H7 (cell line): ENCODE measurements at regions not wholly inside any gene's neighbourhood (a gene's known extent, or its start where the extent isn't known, plus 50 kb on each side); places are given as distances from the start of the nearest gene placed in this dataset.

Experiments used
- DNase-seq: peaks from one replicate; pipeline ENCODE4 v3.0.0; 2012
- H3K27me3 ChIP-seq: 2 replicates; pipeline ENCODE4 v1.6.0; 2011; ENCODE audit warnings: mild to moderate bottlenecking, low read length; ENCODE audit not compliant: control insufficient read depth, insufficient read depth
- H3K36me3 ChIP-seq: replicated peaks from 2 replicates; pipeline ENCODE4 v1.5.1; 2011; ENCODE audit warnings: low read length; ENCODE audit not compliant: control insufficient read depth, insufficient read depth
- H3K4me3 ChIP-seq: 2 replicates; pipeline ENCODE4 v1.5.1; 2011; ENCODE audit warnings: low read depth, mild to moderate bottlenecking, control low read depth, low read length, moderate library complexity; ENCODE audit not compliant: insufficient read depth

DNA sequence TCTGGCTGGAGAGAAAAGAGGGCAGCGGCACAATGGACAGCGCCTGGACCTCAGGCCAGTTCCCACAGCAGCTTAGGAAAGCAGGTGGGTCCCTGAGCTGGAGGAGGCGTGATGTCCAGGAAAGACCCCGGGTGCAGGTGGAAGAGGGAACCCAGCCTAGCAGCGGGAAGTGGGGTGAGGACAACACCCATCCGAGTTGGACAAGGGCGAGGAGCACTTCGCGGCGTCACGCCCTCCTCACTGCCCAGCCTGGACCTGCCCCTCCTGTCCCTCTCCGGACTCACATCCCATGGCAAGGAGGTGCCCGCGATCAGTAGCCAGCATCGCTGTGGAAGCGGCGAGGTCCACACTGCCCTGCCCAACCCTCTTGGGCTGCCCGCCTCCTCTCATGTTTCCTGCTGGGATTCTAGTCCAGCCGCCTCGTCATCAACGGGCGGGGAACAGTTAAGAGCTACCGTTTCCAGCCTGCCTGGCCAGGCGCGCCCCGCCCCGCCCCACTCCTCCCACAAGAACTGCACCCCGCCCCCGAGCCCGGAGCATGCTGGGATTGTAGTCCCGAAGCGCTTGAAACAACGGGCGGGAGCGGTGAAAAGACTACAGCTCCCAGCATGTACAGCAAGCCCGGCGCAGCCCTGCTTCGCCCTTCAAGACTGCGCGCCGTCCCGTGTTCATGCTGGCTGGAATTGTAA is 930.6 kb upstream of the ZNF722 start:
- no peak for DNase-seq
- Histone ChIP-seq H3K4me3 (no peak overlapping the region), H3K27me3 (no peaks in the 10 kb centered on the region), H3K36me3 (no peaks in the 10 kb centered on the region)

DNA sequence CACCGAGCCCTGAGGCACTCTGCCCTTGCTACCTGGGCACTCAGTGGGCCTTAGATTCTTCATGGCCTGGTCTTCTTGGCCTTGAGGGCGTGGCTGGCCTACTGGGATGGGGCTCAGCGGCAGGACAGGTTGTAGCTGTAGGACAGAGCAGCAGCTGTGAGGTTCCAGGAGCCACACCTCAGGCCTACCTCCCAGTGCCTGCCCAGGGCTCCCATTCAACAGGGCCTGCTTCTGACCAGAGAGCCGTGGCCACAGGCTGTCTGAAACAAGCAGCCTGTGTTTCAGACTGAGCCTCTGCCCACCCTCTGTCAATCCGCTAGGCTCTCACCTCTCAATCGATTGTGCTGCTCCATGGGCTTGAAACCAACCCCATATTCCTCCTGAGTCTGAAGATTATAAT is 928.0 kb upstream of the ZNF722 start:
- H3K36me3 ChIP-seq = no peaks in the 10 kb centered on the region
- H3K4me3 ChIP-seq = no peak overlapping the region
- no peaks in the 10 kb centered on the region for H3K27me3 ChIP-seq
- no peak for DNase-seq

DNA sequence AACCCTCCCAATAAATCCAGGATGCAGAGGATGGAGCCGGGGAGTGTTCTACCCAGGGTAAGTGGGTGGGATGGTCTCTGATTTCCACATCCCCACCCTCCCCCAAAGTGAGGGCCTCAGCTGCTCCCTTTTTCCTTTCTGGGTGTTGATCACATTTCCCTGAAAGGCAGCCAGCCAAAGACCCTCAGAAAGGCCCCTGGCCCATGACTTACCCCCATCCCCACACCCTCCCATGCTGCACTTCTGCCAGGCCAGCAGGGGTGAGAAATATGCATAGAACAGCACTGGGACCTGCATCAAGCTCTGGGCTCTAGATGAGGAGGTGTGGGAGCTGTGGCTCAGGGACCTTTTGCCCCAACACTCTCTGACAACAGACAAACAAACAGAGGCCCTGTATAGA is 927.3 kb upstream of the ZNF722 start:
- Histone ChIP-seq H3K36me3 (no peaks in the 10 kb centered on the region), H3K27me3 (no peaks in the 10 kb centered on the region), H3K4me3 (no peak overlapping the region)
- no peak for DNase-seq

DNA sequence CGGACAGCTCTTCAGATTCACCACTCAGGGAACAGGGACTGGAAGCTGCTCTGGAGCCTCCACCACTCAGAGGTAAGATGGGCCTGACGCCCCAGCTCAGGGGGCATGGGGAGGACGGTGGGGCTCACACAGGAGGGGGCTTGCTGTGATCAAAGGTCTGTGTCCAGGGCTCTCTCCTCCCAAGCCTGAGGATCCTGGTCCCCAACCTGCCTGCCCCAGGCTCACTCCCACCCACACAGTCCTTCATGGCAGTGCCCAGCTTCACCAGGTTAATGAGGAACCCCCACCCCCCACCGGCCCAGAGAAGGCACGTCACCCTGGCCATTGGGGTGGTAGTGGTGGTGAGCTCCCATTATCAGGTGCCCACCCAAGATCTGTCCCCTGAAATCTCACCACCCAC is 926.7 kb upstream of the ZNF722 start:
- Histone ChIP-seq H3K36me3 (no peaks in the 10 kb centered on the region), H3K4me3 (no peak overlapping the region), H3K27me3 (no peaks in the 10 kb centered on the region)
- no peak for DNase-seq

DNA sequence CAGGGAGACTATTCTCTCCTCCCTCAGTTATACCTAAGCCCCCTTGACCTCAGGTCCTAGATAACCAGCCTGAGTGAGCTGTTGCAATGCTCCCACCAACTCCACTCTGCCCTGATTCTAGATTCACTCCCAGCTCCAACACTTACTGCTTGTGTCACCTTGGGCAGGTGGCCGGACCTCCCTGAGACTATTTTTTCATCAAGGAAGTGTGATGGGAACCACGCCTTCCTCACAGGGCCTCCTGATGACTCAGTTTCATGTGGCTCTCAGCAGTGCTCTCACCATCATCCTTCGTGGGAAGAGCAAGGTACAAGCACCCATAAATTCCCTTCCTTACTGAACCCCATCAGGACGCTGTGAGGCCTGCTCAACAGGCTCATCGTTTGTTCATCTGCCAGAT is 925.8 kb upstream of the ZNF722 start:
- no peak for DNase-seq
- Histone ChIP-seq H3K36me3 (no peaks in the 10 kb centered on the region), H3K27me3 (no peaks in the 10 kb centered on the region), H3K4me3 (no peak overlapping the region)

DNA sequence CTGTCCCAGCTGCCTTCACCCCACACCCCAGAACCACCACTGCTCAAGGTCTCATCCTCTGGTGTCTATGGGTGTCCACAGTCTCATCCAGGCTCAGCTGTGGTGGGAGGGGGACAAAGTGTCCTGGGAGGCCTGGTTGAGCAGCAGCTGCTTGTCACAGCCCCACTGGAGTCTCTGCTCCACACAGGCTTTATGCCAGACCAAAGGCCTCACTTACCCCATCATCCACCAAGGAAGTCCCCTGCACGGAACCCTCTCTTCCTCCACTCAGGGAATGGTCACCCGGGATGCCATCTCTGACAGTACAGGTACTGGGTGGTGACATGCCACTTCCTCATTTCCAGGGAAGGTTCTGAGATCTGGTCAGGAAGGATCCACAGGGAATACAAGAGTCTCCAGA is 925.4 kb upstream of the ZNF722 start:
- Histone ChIP-seq H3K4me3 (no peak overlapping the region), H3K36me3 (no peaks in the 10 kb centered on the region), H3K27me3 (no peaks in the 10 kb centered on the region)
- DNase-seq = no peak

DNA sequence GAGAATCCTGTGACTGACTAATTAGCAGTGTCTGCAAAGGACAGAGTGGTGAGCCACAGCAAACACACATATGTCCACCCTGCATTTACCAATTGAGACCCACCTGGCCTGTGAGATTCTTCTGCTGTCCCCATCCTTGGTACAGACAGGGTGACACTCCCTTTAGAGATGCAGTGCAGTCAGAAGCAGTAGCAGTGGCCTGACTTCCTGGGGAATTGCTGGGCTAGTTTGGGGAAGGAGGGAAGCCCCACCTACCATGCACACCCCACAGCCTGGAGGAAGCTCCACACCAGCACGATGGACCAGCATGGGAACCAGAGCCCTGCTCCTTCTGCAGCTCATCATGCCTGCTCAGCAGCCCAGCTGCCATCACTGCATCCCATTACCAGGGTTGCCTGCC is 924.9 kb upstream of the ZNF722 start:
- no peaks in the 10 kb centered on the region for H3K27me3 ChIP-seq
- DNase-seq = no peak
- H3K36me3 ChIP-seq = no peaks in the 10 kb centered on the region
- no peak overlapping the region for H3K4me3 ChIP-seq

DNA sequence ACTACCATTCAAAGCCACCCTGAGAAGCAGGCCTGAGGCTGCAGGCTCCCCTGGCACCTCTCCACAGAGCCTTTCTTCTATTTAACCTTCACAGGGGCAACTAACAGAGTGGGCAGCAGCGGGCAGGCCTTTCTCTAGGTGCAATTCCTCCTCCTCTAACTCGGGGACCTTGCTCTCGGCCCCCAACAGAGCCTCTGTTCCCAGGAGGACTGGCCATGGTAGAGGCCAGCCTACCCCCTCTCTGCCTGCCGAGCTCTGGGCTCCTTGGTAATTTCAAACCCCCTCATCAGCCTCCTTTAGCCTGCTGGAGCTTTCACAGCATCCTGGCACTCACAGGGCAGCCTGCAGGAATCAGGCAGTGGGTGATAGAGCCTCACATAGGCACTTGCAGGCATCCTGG is 920.8 kb upstream of the ZNF722 start:
- Histone ChIP-seq H3K36me3 (no peaks in the 10 kb centered on the region), H3K27me3 (no peaks in the 10 kb centered on the region), H3K4me3 (no peak overlapping the region)
- no peak for DNase-seq

DNA sequence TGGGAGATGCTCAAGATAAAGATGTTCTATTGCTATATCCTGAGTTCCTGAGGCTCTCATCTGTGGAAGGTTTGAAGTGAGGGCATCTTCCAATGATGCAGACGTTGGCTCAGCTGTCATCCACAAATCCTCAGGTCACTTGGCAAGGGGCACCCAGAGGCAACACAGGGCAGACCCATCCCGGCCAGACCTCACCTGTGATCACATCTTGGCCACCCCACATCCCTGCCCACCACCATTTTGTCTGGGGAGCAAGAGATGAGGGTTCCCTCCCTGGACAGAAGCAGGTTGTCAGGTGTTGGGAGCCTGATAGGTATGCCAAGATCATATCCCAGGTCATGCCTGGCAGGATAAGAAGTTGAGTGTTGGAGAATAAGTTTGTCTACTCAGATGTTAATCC is 918.2 kb upstream of the ZNF722 start:
- no peaks in the 10 kb centered on the region for H3K36me3 ChIP-seq
- no peak overlapping the region for H3K4me3 ChIP-seq
- no peak for DNase-seq
- no peaks in the 10 kb centered on the region for H3K27me3 ChIP-seq

DNA sequence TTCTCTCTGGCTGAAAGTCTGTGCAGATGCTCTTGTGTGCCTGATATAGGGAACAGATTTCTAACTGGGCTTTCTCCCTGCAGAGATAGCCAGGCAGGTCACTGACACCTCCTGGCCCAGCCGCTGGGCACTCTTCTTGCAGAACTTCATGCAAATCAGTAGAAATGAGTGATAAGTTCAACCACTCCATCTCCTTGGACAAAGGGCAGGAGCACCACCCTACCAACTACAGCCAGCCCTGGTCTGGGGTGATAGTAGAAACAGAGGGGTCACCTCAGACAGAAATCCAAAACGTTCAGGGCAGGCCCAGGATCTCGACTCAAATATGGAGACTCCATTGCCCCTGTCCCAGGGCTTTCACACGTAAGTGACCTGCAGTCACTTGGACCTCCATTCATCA is 917.8 kb upstream of the ZNF722 start:
- DNase-seq = no peak

DNA sequence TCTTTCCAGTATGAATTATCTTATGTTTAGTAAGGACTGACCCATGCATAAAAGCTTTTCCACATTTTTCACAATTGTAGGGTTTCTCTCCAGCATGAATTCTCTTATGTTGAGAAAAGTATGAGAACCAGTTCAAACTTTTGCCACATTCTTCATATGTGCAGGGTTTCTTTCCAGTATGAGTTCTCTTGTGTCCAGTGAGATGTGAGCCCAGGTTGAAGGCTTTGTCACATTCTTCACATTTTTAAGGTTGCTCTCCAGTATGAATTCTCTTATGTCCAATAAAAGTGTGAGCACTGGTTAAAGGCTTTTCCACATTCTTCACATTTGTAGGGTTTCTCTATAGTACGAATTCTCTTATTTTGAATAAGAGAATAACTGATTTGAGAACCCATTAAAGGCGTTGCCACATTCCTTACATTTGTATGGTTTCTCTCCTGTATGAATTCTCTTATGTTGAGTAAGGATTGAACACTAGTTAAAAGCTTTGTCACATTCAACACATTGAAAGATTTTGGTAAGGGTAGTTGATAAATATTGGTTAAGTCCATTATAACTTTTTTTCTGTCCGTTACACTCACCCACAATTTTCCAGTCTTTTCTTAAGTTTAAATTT is 911.0 kb upstream of the ZNF722 start:
- no peak overlapping the region for H3K4me3 ChIP-seq

More for the DNA sequence above, 917.8 kb upstream of the ZNF722 start:
- Histone ChIP-seq H3K27me3 (no peaks in the 10 kb centered on the region), H3K4me3 (no peak overlapping the region), H3K36me3 (no peaks in the 10 kb centered on the region)

DNA sequence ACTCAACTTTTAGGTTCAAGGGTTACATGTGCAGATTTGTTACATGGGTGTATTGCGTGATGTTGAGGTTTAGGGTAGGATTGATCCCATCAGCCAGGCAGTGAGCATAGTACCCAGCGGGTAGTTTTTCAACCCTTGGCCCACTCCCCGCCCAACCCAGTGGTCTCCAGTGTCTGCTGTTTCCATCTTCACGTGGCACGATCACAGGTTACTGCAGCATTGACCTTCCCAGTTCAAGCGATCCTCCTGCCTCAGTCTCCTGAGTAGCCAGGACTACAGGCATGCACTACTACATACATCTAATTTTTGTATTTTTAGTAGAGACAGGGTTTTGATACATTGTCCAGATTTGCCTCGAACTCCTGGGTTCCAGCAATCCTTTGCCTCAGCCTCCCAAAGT is 905.7 kb upstream of the ZNF722 start:
- no peak overlapping the region for H3K4me3 ChIP-seq
- no peak for DNase-seq
- no peaks in the 10 kb centered on the region for H3K27me3 ChIP-seq
- no peaks in the 10 kb centered on the region for H3K36me3 ChIP-seq

More for the DNA sequence above, 911.0 kb upstream of the ZNF722 start:
- H3K27me3 ChIP-seq = no peaks in the 10 kb centered on the region
- H3K36me3 ChIP-seq = no peaks in the 10 kb centered on the region
- DNase-seq = no peak

DNA sequence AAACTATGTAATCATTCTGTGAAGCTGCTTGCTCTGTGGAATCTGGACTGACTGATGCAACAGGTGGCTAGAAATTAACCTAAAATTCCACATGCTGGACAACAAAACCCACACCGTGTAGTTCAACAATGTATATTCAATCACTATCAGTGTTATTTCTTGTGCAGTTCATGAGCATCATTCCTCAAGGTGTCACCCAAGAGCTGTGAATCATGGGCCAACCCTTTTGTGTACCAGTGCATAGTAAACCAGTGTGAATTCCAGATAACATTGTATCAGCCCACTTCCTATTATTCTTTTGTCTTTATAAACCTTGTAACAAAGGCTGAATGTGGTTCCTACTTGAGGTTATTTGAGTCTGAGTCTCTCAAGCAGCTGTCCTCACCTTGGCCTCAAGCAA is 905.2 kb upstream of the ZNF722 start:
- no peaks in the 10 kb centered on the region for H3K27me3 ChIP-seq
- no peak overlapping the region for H3K4me3 ChIP-seq
- H3K36me3 ChIP-seq = no peaks in the 10 kb centered on the region
- no peak for DNase-seq

DNA sequence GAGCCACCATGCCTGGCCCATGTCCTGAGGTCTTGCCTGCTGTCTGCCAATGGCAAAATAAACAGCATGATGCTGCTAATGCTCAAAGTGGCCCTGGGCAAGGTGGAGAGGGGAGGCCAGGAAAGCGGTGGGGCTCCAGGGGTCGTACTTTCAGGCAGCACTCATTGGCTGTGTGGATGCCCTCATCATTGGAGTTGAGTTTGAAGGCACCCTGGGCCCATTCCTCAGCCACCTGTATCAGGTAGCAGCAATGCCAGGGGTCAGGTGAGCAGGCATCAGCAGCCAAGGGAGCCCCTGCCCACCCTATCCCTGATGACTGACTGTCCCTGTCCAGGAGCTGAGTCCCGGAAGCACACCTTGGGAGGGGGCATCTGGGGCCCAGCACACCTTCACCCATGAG is 902.5 kb upstream of the ZNF722 start:
- no peaks in the 10 kb centered on the region for H3K36me3 ChIP-seq
- H3K27me3 ChIP-seq = no peaks in the 10 kb centered on the region
- H3K4me3 ChIP-seq = no peak overlapping the region
- DNase-seq = no peak

DNA sequence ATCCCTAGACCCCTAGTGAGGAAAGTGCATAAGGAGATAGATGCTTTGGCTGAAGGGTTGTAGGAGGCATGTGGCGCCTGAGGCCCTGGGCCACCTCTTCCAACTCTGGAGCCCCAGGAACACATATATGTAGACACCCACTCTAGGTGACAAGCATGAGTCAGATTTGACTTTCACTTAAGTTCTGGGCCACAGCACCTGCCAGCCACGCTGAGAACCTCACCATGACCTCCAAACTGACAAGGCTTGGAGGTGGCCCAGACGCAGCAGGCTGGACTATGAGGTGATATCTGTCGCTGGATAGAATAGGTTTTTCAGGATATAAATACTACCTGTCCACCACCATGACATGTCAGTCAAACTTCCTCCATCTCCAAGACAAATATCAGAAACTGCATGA is 894.0 kb upstream of the ZNF722 start:
- no peak overlapping the region for H3K4me3 ChIP-seq

DNA sequence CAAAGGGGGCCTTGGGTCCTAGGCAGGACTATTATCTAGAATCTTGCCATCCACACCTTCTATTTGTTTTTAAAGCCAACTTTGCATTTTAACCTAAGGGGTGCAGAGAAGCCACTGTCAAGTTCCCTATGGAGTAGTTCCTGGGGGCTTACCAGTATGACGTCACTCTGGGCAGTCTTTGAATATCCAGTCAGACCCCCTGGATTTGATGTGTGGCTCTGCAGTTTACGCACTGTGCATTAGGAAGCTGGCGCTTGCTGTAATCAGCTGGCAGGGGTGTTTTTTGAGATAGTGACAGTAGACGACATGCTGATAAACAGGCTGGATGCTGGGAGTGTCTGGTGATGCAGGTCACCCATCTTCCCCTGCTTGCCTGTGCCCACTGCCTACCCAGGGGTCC is 892.7 kb upstream of the ZNF722 start:
- H3K27me3 ChIP-seq = no peaks in the 10 kb centered on the region

More for the DNA sequence above, 894.0 kb upstream of the ZNF722 start:
- no peak for DNase-seq
- no peaks in the 10 kb centered on the region for H3K36me3 ChIP-seq
- no peaks in the 10 kb centered on the region for H3K27me3 ChIP-seq

More for the DNA sequence above, 892.7 kb upstream of the ZNF722 start:
- Histone ChIP-seq H3K4me3 (no peak overlapping the region), H3K36me3 (no peaks in the 10 kb centered on the region)
- no peak for DNase-seq
